CD14-positive monocyte (primary cell): ENCODE measurements at regions not wholly inside any gene's neighbourhood (a gene's known extent, or its start where the extent isn't known, plus 50 kb on each side); places are given as distances from the start of the nearest gene placed in this dataset.

Source experiments
- DNase-seq, 3 donors: peaks; one replicate each; pipeline ENCODE4 v3.0.0-alpha.2; 2011 to 2022
- H2AFZ ChIP-seq: 2 replicates; pipeline ENCODE4 v1.6.0; 2012; ENCODE audit warnings: mild to moderate bottlenecking, low read depth, low read length, inconsistent platforms; ENCODE audit not compliant: insufficient read depth, poor library complexity, severe bottlenecking
- H3K27ac ChIP-seq, 2 donors: 1 replicate in 1 of 2; 2 replicates in 1 of 2; pipeline ENCODE4 v1.5.1; 2012 to 2013; ENCODE audit warnings: low read length in 2 of 2, control low read depth in 1 of 2, inconsistent platforms in 1 of 2, low read depth in 1 of 2, mild to moderate bottlenecking in 1 of 2
- H3K27me3 ChIP-seq, 2 donors: one replicate each; pipeline versions ENCODE4 v1.6.0 to v1.6.1; 2011 to 2013; ENCODE audit warnings: low read length in 2 of 2; ENCODE audit not compliant: control insufficient read depth in 2 of 2, insufficient read depth in 2 of 2
- H3K36me3 ChIP-seq, 2 donors: replicated peaks in 1 of 2; 1 replicate in 1 of 2; 2 replicates in 1 of 2; pipeline versions ENCODE4 v1.5.1 to v1.6.1; 2012 to 2013; ENCODE audit warnings: low read length in 2 of 2, control low read depth in 1 of 2, inconsistent platforms in 1 of 2, mild to moderate bottlenecking in 1 of 2; ENCODE audit not compliant: insufficient read depth in 2 of 2, control insufficient read depth in 1 of 2
- H3K4me1 ChIP-seq, 2 donors: 1 replicate in 1 of 2; 2 replicates in 1 of 2; pipeline versions ENCODE4 v1.5.1 to v1.6.1; 2012 to 2013; ENCODE audit warnings: low read length in 2 of 2, control low read depth in 1 of 2, inconsistent platforms in 1 of 2, mild to moderate bottlenecking in 1 of 2, moderate library complexity in 1 of 2; ENCODE audit not compliant: insufficient read depth in 2 of 2, control insufficient read depth in 1 of 2
- H3K4me2 ChIP-seq: replicated peaks from 2 replicates; pipeline ENCODE3; 2012; ENCODE audit warnings: low read length, moderate library complexity, mild to moderate bottlenecking; ENCODE audit not compliant: poor library complexity, severe bottlenecking; ENCODE audit errors: extremely low read depth
- H3K4me3 ChIP-seq, 3 experiments: fragments of 200-600 bp in 1 of 3; sonication (generic) in 1 of 3; replicated peaks in 1 of 3; 1 replicate in 2 of 3; 2 replicates in 1 of 3; pipeline ENCODE4 v1.5.1; 2011 to 2013; ENCODE audit warnings: low read length in 3 of 3, mild to moderate bottlenecking in 3 of 3, control low read depth in 2 of 3, low read depth in 2 of 3, inconsistent platforms in 1 of 3, moderate library complexity in 1 of 3
- H3K79me2 ChIP-seq: 2 replicates; pipeline ENCODE4 v1.6.0; 2012; ENCODE audit warnings: mild to moderate bottlenecking, control low read depth, inconsistent platforms, low read length, moderate library complexity; ENCODE audit not compliant: insufficient read depth
- H3K9ac ChIP-seq: 2 replicates; pipeline ENCODE4 v1.6.0; 2017; ENCODE audit warnings: low read length, mild to moderate bottlenecking; ENCODE audit not compliant: insufficient read depth, poor library complexity, severe bottlenecking
- H3K9me3 ChIP-seq, 2 donors: replicated peaks in 1 of 2; 1 replicate in 1 of 2; 2 replicates in 1 of 2; pipeline versions ENCODE4 v1.5.1 to v1.6.1; 2012 to 2013; ENCODE audit warnings: low read length in 2 of 2, control low read depth in 1 of 2; ENCODE audit not compliant: control insufficient read depth in 1 of 2, insufficient read depth in 1 of 2
- H4K20me1 ChIP-seq: 2 replicates; pipeline ENCODE4 v1.6.0; 2012; ENCODE audit warnings: mild to moderate bottlenecking, low read length, control low read depth, moderate library complexity; ENCODE audit not compliant: insufficient read depth
- H3K27ac Mint-ChIP-seq, 7 donors: one replicate each; pipeline ENCODE4 v1.8.0; 2020; ENCODE audit warnings: mild to moderate bottlenecking in 7 of 7, mixed read lengths in 7 of 7, moderate library complexity in 6 of 7, inconsistent platforms in 2 of 7
- H3K27me3 Mint-ChIP-seq, 3 donors: one replicate each; pipeline ENCODE4 v1.8.0; 2021 to 2022; ENCODE audit warnings: low read depth in 3 of 3, mild to moderate bottlenecking in 3 of 3, mixed read lengths in 3 of 3, moderate library complexity in 3 of 3, inconsistent platforms in 1 of 3
- H3K36me3 Mint-ChIP-seq, 2 donors: one replicate each; pipeline ENCODE4 v1.8.0; 2020; ENCODE audit warnings: mixed read lengths in 2 of 2, inconsistent platforms in 1 of 2, mild to moderate bottlenecking in 1 of 2
- H3K4me1 Mint-ChIP-seq: one replicate; pipeline ENCODE4 v1.8.0; 2020; ENCODE audit warnings: mild to moderate bottlenecking, mixed read lengths
- H3K4me3 Mint-ChIP-seq, 2 donors: one replicate each; pipeline ENCODE4 v1.8.0; 2020; ENCODE audit warnings: mild to moderate bottlenecking in 2 of 2, mixed read lengths in 2 of 2, moderate library complexity in 1 of 2
- H3K9me3 Mint-ChIP-seq, 7 donors: one replicate each; pipeline ENCODE4 v1.8.0; 2020 to 2022; ENCODE audit warnings: mixed read lengths in 7 of 7, mild to moderate bottlenecking in 6 of 7, moderate library complexity in 6 of 7, inconsistent platforms in 2 of 7
- WGBS: methylation state at CpG from one replicate; pipeline ENCODE4 v1.1.5; 2013; ENCODE audit warnings: missing lambda C conversion rate; ENCODE audit not compliant: insufficient coverage; 5-methylcytosine and 5-hydroxymethylcytosine counted together
- intact Hi-C, 2 donors: fragments of 100-400 bp; cut with micrococcal nuclease; formaldehyde crosslinking; loops; one replicate each; pipeline versions ENCODE4 v1.15.0 to v1.15.1; 2023
- TF ChIP-seq, protein P1 (sequence below): fragments of 200-600 bp; IDR thresholded peaks from one replicate; pipeline ENCODE4 v1.8.0; 2022; ENCODE audit warnings: antibody characterized with exemption, mild to moderate bottlenecking

GRCh38 chr12:17438141-17438540 is 651.9 kb downstream of the RERGL start:
- Mint-ChIP-seq H3K27me3 (no peaks in the 10 kb centered on the region), H3K27ac (no peak overlapping the region), H3K9me3 (peaks cover 4 to 22% (median 8%) of the 10 kb centered on the region in 7 donors), H3K4me3 (no peak overlapping the region), H3K36me3 (no peaks in the 10 kb centered on the region), H3K4me1 (no peaks in the 10 kb centered on the region)
- Histone ChIP-seq H3K36me3 (no peaks in the 10 kb centered on the region), H3K27me3 (no peaks in the 10 kb centered on the region), H3K4me1 (no peaks in the 10 kb centered on the region), H3K4me3 (no peak overlapping the region), H3K9me3 (peaks cover 23 to 25% of the 10 kb centered on the region in 2 donors), H4K20me1 (no peaks in the 10 kb centered on the region), H2AFZ (no peak overlapping the region), H3K4me2 (no peak overlapping the region), H3K79me2 (no peaks in the 10 kb centered on the region), H3K9ac (no peak overlapping the region), H3K27ac (no peak overlapping the region)
- intact Hi-C loops, result no loop called here
- TF ChIP-seq, protein P1, sequence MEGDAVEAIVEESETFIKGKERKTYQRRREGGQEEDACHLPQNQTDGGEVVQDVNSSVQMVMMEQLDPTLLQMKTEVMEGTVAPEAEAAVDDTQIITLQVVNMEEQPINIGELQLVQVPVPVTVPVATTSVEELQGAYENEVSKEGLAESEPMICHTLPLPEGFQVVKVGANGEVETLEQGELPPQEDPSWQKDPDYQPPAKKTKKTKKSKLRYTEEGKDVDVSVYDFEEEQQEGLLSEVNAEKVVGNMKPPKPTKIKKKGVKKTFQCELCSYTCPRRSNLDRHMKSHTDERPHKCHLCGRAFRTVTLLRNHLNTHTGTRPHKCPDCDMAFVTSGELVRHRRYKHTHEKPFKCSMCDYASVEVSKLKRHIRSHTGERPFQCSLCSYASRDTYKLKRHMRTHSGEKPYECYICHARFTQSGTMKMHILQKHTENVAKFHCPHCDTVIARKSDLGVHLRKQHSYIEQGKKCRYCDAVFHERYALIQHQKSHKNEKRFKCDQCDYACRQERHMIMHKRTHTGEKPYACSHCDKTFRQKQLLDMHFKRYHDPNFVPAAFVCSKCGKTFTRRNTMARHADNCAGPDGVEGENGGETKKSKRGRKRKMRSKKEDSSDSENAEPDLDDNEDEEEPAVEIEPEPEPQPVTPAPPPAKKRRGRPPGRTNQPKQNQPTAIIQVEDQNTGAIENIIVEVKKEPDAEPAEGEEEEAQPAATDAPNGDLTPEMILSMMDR, result no peak
- no peak for DNase-seq

- Histone ChIP-seq H3K4me2 (no peak overlapping the region), H3K4me3 (no peak overlapping the region), H3K27ac (no peak overlapping the region), H2AFZ (no peak overlapping the region), H3K9ac (no peak overlapping the region), H4K20me1 (no peaks in the 10 kb centered on the region), H3K4me1 (no peaks in the 10 kb centered on the region), H3K36me3 (no peaks in the 10 kb centered on the region), H3K79me2 (no peaks in the 10 kb centered on the region), H3K27me3 (no peaks in the 10 kb centered on the region), H3K9me3 (peaks cover 16 to 25% of the 10 kb centered on the region in 2 donors)
- no peaks in the 10 kb centered on the region for H3K27me3 Mint-ChIP-seq
- 95% methylated on average over 13 of the region's 13 CpGs for WGBS
- TF ChIP-seq, protein P1, result no peak
- H3K9me3 Mint-ChIP-seq, result peaks cover 0 to 12% (median 7%) of the 10 kb centered on the region in 7 donors
- H3K36me3 Mint-ChIP-seq, result no peaks in the 10 kb centered on the region
- H3K4me3 Mint-ChIP-seq, result no peak overlapping the region
- no peak for DNase-seq
- H3K27ac Mint-ChIP-seq, result no peak overlapping the region
- intact Hi-C loops, result no loop called here
- H3K4me1 Mint-ChIP-seq, result no peaks in the 10 kb centered on the region
These were observed 673.2 kb downstream of the RERGL start for GRCh38 chr12:17416748-17417147.
